GM12878 (cell line): ENCODE measurements at regions not wholly inside any gene's neighbourhood (a gene's known extent, or its start where the extent isn't known, plus 50 kb on each side); places are given as distances from the start of the nearest gene placed in this dataset.

Experiments used
- BACH1 ChIP-seq: fragments of 450-650 bp; IDR thresholded peaks from 2 replicates; pipeline ENCODE4 v1.6.1; 2017; ENCODE audit warnings: mild to moderate bottlenecking, borderline replicate concordance
- CBFB ChIP-seq: IDR thresholded peaks from 2 replicates; pipeline ENCODE4 v1.6.1; 2016; ENCODE audit warnings: antibody characterized with exemption, low read depth
- CREM ChIP-seq: IDR thresholded peaks from 2 replicates; pipeline ENCODE4 v1.6.1; 2014; ENCODE audit warnings: antibody characterized with exemption, low read depth
- E2F4 ChIP-seq: IDR thresholded peaks from 2 replicates; pipeline ENCODE4 v1.6.1; 2012; ENCODE audit warnings: low read depth, low read length, improper control_type of control experiment
- EED ChIP-seq: sonication (generic); IDR thresholded peaks from 2 replicates; pipeline ENCODE4 v1.6.1; 2016; ENCODE audit warnings: antibody characterized with exemption, low read depth
- EZH2 ChIP-seq: IDR thresholded peaks from 2 replicates; pipeline ENCODE4 v1.6.1; 2012; ENCODE audit warnings: low read depth, mild to moderate bottlenecking, control low read depth, inconsistent platforms, low read length, borderline replicate concordance; ENCODE audit not compliant: control insufficient read depth
- FOXK2 ChIP-seq: fragments of 450-650 bp; IDR thresholded peaks from 2 replicates; pipeline ENCODE4 v1.6.1; 2017; ENCODE audit warnings: mild to moderate bottlenecking, moderate library complexity
- HDAC6 ChIP-seq: fragments of 200-600 bp; sonication (generic); IDR thresholded peaks from one replicate; pipeline ENCODE4 v1.8.0; 2017; ENCODE audit warnings: antibody characterized with exemption; ENCODE audit not compliant: unreplicated experiment
- KAT2A ChIP-seq: conservative IDR thresholded peaks from 2 replicates; pipeline ENCODE4 v1.6.1; 2011; ENCODE audit warnings: low read depth, low read length; ENCODE audit not compliant: control insufficient read depth
- LARP7 ChIP-seq: fragments of 450-650 bp; IDR thresholded peaks from 2 replicates; pipeline ENCODE4 v1.6.1; 2017; ENCODE audit warnings: mild to moderate bottlenecking
- NFYA ChIP-seq: IDR thresholded peaks from 2 replicates; pipeline ENCODE4 v1.6.1; 2011; ENCODE audit warnings: low read depth, mild to moderate bottlenecking, low read length, improper control_type of control experiment, borderline replicate concordance
- NKRF ChIP-seq: fragments of 450-650 bp; conservative IDR thresholded peaks from 2 replicates; pipeline ENCODE4 v1.6.1; 2017; ENCODE audit warnings: mild to moderate bottlenecking, moderate library complexity
- NR2F1 ChIP-seq: fragments of 450-650 bp; conservative IDR thresholded peaks from 2 replicates; pipeline ENCODE4 v1.6.1; 2017; ENCODE audit warnings: mild to moderate bottlenecking
- PBX3 ChIP-seq: IDR thresholded peaks from 2 replicates; pipeline ENCODE4 v1.6.1; 2011; ENCODE audit warnings: mild to moderate bottlenecking, low read depth, low read length, moderate library complexity; ENCODE audit not compliant: insufficient replicate concordance
- SPI1 ChIP-seq: IDR thresholded peaks from 2 replicates; pipeline ENCODE4 v1.6.1; 2011; ENCODE audit warnings: low read depth, mild to moderate bottlenecking, low read length, moderate library complexity, borderline replicate concordance; ENCODE audit not compliant: insufficient read depth
- SREBF1 ChIP-seq: IDR thresholded peaks from 2 replicates; pipeline ENCODE4 v1.6.1; 2012; ENCODE audit warnings: mild to moderate bottlenecking, low read length
- SRF ChIP-seq, 2 experiments: IDR thresholded peaks; 2 replicates each; pipeline ENCODE4 v1.6.1; 2011; ENCODE audit warnings: low read depth in 2 of 2, low read length in 2 of 2, mild to moderate bottlenecking in 1 of 2, moderate library complexity in 1 of 2
- STAT3 ChIP-seq: IDR thresholded peaks from 2 replicates; pipeline ENCODE4 v1.6.1; 2011; ENCODE audit warnings: low read depth, low read length, improper control_type of control experiment
- TAF1 ChIP-seq: IDR thresholded peaks from 2 replicates; pipeline ENCODE4 v1.6.1; 2011; ENCODE audit warnings: mild to moderate bottlenecking, low read depth, low read length, borderline replicate concordance
- ZNF592 ChIP-seq: fragments of 450-650 bp; IDR thresholded peaks from 2 replicates; pipeline ENCODE4 v1.6.1; 2017; ENCODE audit warnings: mild to moderate bottlenecking, moderate library complexity

- TF ChIP-seq NKRF = no peak; the same call in 1 of the 2 replicates
- TF ChIP-seq E2F4 = no peak
- no peak for TF ChIP-seq FOXK2
- TF ChIP-seq HDAC6 = no peak
- peak; percentile 50; the same call in 1 of the 2 replicates for TF ChIP-seq TAF1
- peak; percentile 87 for TF ChIP-seq CREM
- TF ChIP-seq NFYA = no peak
- no peak for TF ChIP-seq SRF (IDR thresholded peaks at IDR 0.05; ENCODE audit: low read depth in 2 of 2, low read length in 2 of 2)
- TF ChIP-seq SREBF1 = peak; percentile 38
- no peak for TF ChIP-seq PBX3
- TF ChIP-seq SPI1 = peak; percentile 34; the same call in 1 of the 2 replicates
- no peak; the same call in 1 of the 2 replicates for TF ChIP-seq STAT3
- TF ChIP-seq NR2F1 = peak; percentile 98
- no peak; the same call in 1 of the 2 replicates for TF ChIP-seq BACH1
- TF ChIP-seq EZH2 = no peak
- TF ChIP-seq ZNF592 = no peak
- TF ChIP-seq LARP7 = no peak
- TF ChIP-seq CBFB = peak; percentile 86
- peak; percentile 82 for TF ChIP-seq EED
- TF ChIP-seq KAT2A = no peak
These were observed 120.5 kb upstream of the NEK6 start (continued) for GRCh38 chr9:124137009-124137943.
